ENCODE measurements at regions not wholly inside any gene's neighbourhood (a gene's known extent, or its start where the extent isn't known, plus 50 kb on each side); places are given as distances from the start of the nearest gene placed in this dataset.

- no peak for TF ChIP-seq CTCF (IDR thresholded peaks at IDR 0.05)
- Mint-ChIP-seq H3K36me3 (ENCODE audit: low read depth) (no peaks in the 10 kb centered on the region), H3K27ac (no peak overlapping the region), H3K27me3 (no peaks in the 10 kb centered on the region), H3K9me3 (peaks cover 5% of the 10 kb centered on the region), H3K4me1 (ENCODE audit: low read depth) (no peaks in the 10 kb centered on the region), H3K4me3 (no peak overlapping the region)
- CTCF ChIA-PET: no interaction called here
- Histone ChIP-seq H3K4me3 (ENCODE audit: low read length) (no peak overlapping the region), H3K36me3 (ENCODE audit: insufficient read depth, low read length) (no peaks in the 10 kb centered on the region), H3K27ac (ENCODE audit: low read depth in 1 of 2, low read length in 2 of 2) (no peak overlapping the region), H3K4me1 (ENCODE audit: insufficient read depth, low read length) (no peaks in the 10 kb centered on the region), H3K27me3 (ENCODE audit: control insufficient read depth in 1 of 2, insufficient read depth in 2 of 2, low read length in 2 of 2) (no peaks in the 10 kb centered on the region), H3K9me3 (ENCODE audit: control insufficient read depth in 1 of 2, insufficient read depth in 1 of 2, low read length in 2 of 2) (peaks cover 0 to 5% of the 10 kb centered on the region in 2 experiments)
- ATAC-seq (ENCODE audit: poor library complexity): no peak
- intact Hi-C loops (cut with DNase I, micrococcal nuclease): no loop called here
- no peak for DNase-seq
- POLR2A ChIA-PET: no interaction called here
These were observed 1882.9 kb downstream of the NCAM2 start for GRCh38 chr21:22881131-22881530.

DNA sequence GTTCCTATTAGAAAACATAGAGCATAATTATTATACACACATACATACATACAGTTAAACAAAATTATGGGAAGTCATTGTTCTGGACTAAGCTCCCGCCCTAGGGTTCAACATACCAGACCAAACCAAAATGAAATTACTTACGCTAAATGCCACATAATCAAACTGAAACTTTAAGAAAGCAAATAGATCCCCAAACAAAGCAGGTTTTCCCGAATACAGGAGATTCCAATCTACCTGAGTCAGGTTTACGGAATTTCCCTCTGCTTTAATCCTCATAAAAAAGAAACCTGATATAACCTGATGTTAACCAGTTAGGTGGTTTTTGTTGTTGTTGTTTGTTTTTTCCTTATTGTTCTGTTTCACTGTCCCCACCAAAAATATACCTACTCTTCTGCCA is 1886.9 kb downstream of the NCAM2 start:
- Mint-ChIP-seq H3K4me3 (no peak overlapping the region), H3K27me3 (no peaks in the 10 kb centered on the region), H3K9me3 (peaks cover 2% of the 10 kb centered on the region), H3K36me3 (ENCODE audit: low read depth) (no peaks in the 10 kb centered on the region), H3K27ac (no peak overlapping the region), H3K4me1 (ENCODE audit: low read depth) (no peaks in the 10 kb centered on the region)
- no peaks in the 10 kb centered on the region for H3K36me3 ChIP-seq (ENCODE audit: insufficient read depth, low read length)
- intact Hi-C loops (cut with DNase I, micrococcal nuclease): no loop called here
- ChIA-PET CTCF (no interaction called here), POLR2A (no interaction called here)
- H3K9me3 ChIP-seq (ENCODE audit: control insufficient read depth in 1 of 2, insufficient read depth in 1 of 2, low read length in 2 of 2): peaks cover 0 to under 1% of the 10 kb centered on the region in 2 experiments
- H3K4me1 ChIP-seq (ENCODE audit: insufficient read depth, low read length): no peaks in the 10 kb centered on the region
- ATAC-seq (ENCODE audit: poor library complexity) (no peak), DNase-seq (no peak)
- no peak overlapping the region for H3K27ac ChIP-seq (ENCODE audit: low read depth in 1 of 2, low read length in 2 of 2)
- no peaks in the 10 kb centered on the region for H3K27me3 ChIP-seq (ENCODE audit: control insufficient read depth in 1 of 2, insufficient read depth in 2 of 2, low read length in 2 of 2)
- no peak overlapping the region for H3K4me3 ChIP-seq (ENCODE audit: low read length)
- no peak for TF ChIP-seq CTCF (IDR thresholded peaks at IDR 0.05)

DNA sequence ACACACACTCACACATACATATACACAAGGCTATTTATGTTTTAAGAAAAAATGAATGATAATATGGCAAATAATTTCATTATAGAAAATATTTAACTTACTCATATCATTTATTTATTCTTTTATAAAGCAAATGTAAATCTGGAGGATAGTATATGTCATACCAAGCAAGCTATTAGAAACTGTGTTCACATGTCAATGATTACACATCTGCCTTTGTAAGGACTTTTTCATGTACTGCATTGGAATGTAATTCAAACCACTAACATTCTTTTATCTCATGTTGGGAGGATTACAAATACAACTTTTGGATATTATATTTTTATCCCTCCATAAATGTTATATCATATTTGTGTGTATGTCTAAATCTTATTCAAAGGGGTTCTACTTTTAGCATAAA is 1887.4 kb downstream of the NCAM2 start:
- no peak for TF ChIP-seq CTCF (IDR thresholded peaks at IDR 0.05)
- Histone ChIP-seq H3K36me3 (ENCODE audit: insufficient read depth, low read length) (no peaks in the 10 kb centered on the region), H3K4me3 (ENCODE audit: low read length) (no peak overlapping the region), H3K4me1 (ENCODE audit: insufficient read depth, low read length) (no peaks in the 10 kb centered on the region), H3K27ac (ENCODE audit: low read depth in 1 of 2, low read length in 2 of 2) (no peak overlapping the region), H3K27me3 (ENCODE audit: control insufficient read depth in 1 of 2, insufficient read depth in 2 of 2, low read length in 2 of 2) (no peaks in the 10 kb centered on the region), H3K9me3 (ENCODE audit: control insufficient read depth in 1 of 2, insufficient read depth in 1 of 2, low read length in 2 of 2) (peaks cover 0 to 5% of the 10 kb centered on the region in 2 experiments)
- no peak for ATAC-seq (ENCODE audit: poor library complexity)
- Mint-ChIP-seq H3K27me3 (no peaks in the 10 kb centered on the region), H3K9me3 (peaks cover 2% of the 10 kb centered on the region), H3K4me1 (ENCODE audit: low read depth) (no peaks in the 10 kb centered on the region), H3K36me3 (ENCODE audit: low read depth) (no peaks in the 10 kb centered on the region), H3K4me3 (no peak overlapping the region), H3K27ac (no peak overlapping the region)
- intact Hi-C loops (cut with DNase I, micrococcal nuclease): no loop called here
- ChIA-PET CTCF (no interaction called here), POLR2A (no interaction called here)
- DNase-seq: no peak

Measured in CD4-positive, alpha-beta T cell (primary cell).